ENCODE measurements at regions not wholly inside any gene's neighbourhood (a gene's known extent, or its start where the extent isn't known, plus 50 kb on each side); places are given as distances from the start of the nearest gene placed in this dataset.

DNA sequence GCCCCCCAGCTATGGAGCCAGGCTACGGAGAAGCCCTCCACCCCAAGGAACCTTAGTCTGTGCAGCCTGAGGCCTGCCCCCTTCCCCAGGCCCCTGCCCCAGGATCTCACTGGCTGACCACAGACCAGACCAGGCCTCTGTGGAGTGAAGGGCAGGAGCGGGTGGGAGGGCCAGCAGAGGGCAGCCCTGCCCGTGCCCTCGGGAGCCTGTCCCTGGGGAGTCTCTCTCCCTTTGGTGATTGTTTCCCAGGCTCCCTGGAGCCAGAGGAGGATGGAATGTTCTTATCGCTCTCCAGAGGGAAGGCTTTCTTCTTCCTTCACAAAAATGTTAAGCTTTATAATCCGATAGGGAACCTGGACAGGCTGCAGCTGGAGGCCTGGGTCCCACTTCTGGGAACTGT lies 455.3 kb downstream of the SOX6 start:
- no peak overlapping the region for H2AFZ ChIP-seq (ENCODE audit: low read depth, low read length)
- no peaks in the 10 kb centered on the region for H3K36me3 ChIP-seq (ENCODE audit: insufficient read depth, low read length)
- no peaks in the 10 kb centered on the region for H4K20me1 ChIP-seq (ENCODE audit: insufficient read depth, low read length)
- H3K4me1 ChIP-seq (ENCODE audit: insufficient read depth, low read length), result no peaks in the 10 kb centered on the region
- H3K4me2 ChIP-seq (ENCODE audit: insufficient read depth, low read length), result no peak overlapping the region
- TF ChIP-seq, protein P1, sequence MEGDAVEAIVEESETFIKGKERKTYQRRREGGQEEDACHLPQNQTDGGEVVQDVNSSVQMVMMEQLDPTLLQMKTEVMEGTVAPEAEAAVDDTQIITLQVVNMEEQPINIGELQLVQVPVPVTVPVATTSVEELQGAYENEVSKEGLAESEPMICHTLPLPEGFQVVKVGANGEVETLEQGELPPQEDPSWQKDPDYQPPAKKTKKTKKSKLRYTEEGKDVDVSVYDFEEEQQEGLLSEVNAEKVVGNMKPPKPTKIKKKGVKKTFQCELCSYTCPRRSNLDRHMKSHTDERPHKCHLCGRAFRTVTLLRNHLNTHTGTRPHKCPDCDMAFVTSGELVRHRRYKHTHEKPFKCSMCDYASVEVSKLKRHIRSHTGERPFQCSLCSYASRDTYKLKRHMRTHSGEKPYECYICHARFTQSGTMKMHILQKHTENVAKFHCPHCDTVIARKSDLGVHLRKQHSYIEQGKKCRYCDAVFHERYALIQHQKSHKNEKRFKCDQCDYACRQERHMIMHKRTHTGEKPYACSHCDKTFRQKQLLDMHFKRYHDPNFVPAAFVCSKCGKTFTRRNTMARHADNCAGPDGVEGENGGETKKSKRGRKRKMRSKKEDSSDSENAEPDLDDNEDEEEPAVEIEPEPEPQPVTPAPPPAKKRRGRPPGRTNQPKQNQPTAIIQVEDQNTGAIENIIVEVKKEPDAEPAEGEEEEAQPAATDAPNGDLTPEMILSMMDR (IDR thresholded peaks at IDR 0.05; ENCODE audit: borderline replicate concordance, extremely low read depth, low read length, poor library complexity, severe bottlenecking), result no peak
- no peak for TF ChIP-seq EZH2 (IDR thresholded peaks at IDR 0.05; ENCODE audit: borderline replicate concordance, low read depth, low read length, severe bottlenecking)
- DNase-seq, result no peak
- H3K9me3 ChIP-seq (ENCODE audit: insufficient read depth, low read length, severe bottlenecking), result no peaks in the 10 kb centered on the region
- H3K79me2 ChIP-seq (ENCODE audit: insufficient read depth, low read length), result no peaks in the 10 kb centered on the region
- no peak overlapping the region for H3K4me3 ChIP-seq (ENCODE audit: low read depth in 1 of 2, low read length in 2 of 2)
- ATAC-seq (ENCODE audit: insufficient read depth, low read depth), result no peak
- H3K27me3 ChIP-seq (ENCODE audit: insufficient read depth, low read length, poor library complexity), result peaks cover 3% of the 10 kb centered on the region
- H3K9ac ChIP-seq (ENCODE audit: low read depth, low read length), result no peak overlapping the region
- no peak overlapping the region for H3K27ac ChIP-seq (ENCODE audit: low read length)

DNA sequence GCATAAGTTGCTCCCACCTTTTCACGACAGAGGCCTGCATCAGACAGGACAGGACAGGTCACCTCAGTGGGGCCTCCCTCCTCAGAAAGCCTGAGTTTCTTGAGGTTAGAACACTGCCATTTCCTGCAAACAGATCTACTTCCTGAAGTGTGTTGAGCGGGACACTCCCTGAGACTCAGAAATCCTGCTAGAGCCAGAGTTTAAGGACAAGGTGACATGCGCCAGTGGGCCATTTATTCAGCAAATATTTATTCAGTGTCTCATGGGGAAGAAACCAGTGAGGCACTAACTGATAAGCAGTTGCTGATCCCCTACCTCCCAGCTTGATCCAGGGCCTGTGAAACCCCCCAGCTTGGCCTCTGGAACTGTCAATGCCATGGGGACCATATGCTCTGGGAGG lies 454.6 kb downstream of the SOX6 start:
- H3K79me2 ChIP-seq (ENCODE audit: insufficient read depth, low read length), result no peaks in the 10 kb centered on the region
- TF ChIP-seq EZH2 (IDR thresholded peaks at IDR 0.05; ENCODE audit: borderline replicate concordance, low read depth, low read length, severe bottlenecking), result no peak
- TF ChIP-seq, protein P1 (IDR thresholded peaks at IDR 0.05; ENCODE audit: borderline replicate concordance, extremely low read depth, low read length, poor library complexity, severe bottlenecking), result no peak
- no peak overlapping the region for H3K4me2 ChIP-seq (ENCODE audit: insufficient read depth, low read length)
- ATAC-seq (ENCODE audit: insufficient read depth, low read depth) (no peak), DNase-seq (no peak)
- H3K9ac ChIP-seq (ENCODE audit: low read depth, low read length), result no peak overlapping the region
- H3K4me1 ChIP-seq (ENCODE audit: insufficient read depth, low read length), result no peaks in the 10 kb centered on the region
- no peak overlapping the region for H3K27ac ChIP-seq (ENCODE audit: low read length)
- H4K20me1 ChIP-seq (ENCODE audit: insufficient read depth, low read length), result no peaks in the 10 kb centered on the region
- H3K27me3 ChIP-seq (ENCODE audit: insufficient read depth, low read length, poor library complexity), result peaks cover 3% of the 10 kb centered on the region
- no peak overlapping the region for H2AFZ ChIP-seq (ENCODE audit: low read depth, low read length)
- no peak overlapping the region for H3K4me3 ChIP-seq (ENCODE audit: low read depth in 1 of 2, low read length in 2 of 2)
- H3K36me3 ChIP-seq (ENCODE audit: insufficient read depth, low read length), result no peaks in the 10 kb centered on the region
- no peaks in the 10 kb centered on the region for H3K9me3 ChIP-seq (ENCODE audit: insufficient read depth, low read length, severe bottlenecking)

DNA sequence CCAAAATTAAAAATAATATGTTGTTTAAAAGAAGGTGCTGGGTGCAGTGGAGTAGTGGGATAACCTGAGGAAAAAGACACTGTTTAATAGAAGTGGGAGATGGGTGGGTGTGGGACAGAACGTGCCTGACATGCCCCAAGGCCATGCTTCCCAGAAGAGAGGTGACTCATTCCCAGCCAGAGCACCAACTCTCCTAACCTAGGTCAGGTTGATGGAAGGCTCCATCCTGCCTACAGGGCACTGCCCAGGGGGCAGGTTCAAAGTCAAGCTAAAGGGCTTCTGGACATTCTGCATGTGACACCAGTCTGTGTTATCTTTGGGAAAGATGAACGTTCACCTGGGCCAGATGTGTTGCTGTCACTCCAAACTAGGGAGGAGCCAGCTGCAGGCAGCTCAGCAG lies 453.1 kb downstream of the SOX6 start:
- DNase-seq (no peak), ATAC-seq (ENCODE audit: insufficient read depth, low read depth) (no peak)
- Histone ChIP-seq H3K27me3 (ENCODE audit: insufficient read depth, low read length, poor library complexity) (no peaks in the 10 kb centered on the region), H3K27ac (ENCODE audit: low read length) (no peak overlapping the region), H2AFZ (ENCODE audit: low read depth, low read length) (no peak overlapping the region), H3K4me2 (ENCODE audit: insufficient read depth, low read length) (no peak overlapping the region), H4K20me1 (ENCODE audit: insufficient read depth, low read length) (no peaks in the 10 kb centered on the region), H3K79me2 (ENCODE audit: insufficient read depth, low read length) (no peaks in the 10 kb centered on the region), H3K4me3 (ENCODE audit: low read depth in 1 of 2, low read length in 2 of 2) (no peak overlapping the region), H3K36me3 (ENCODE audit: insufficient read depth, low read length) (no peaks in the 10 kb centered on the region), H3K9ac (ENCODE audit: low read depth, low read length) (no peak overlapping the region), H3K4me1 (ENCODE audit: insufficient read depth, low read length) (no peaks in the 10 kb centered on the region), H3K9me3 (ENCODE audit: insufficient read depth, low read length, severe bottlenecking) (no peaks in the 10 kb centered on the region)
- TF ChIP-seq EZH2 (IDR thresholded peaks at IDR 0.05; ENCODE audit: borderline replicate concordance, low read depth, low read length, severe bottlenecking), result no peak
- TF ChIP-seq, protein P1 (IDR thresholded peaks at IDR 0.05; ENCODE audit: borderline replicate concordance, extremely low read depth, low read length, poor library complexity, severe bottlenecking), result no peak
